ENCODE measurements at regions not wholly inside any gene's neighbourhood (a gene's known extent, or its start where the extent isn't known, plus 50 kb on each side); places are given as distances from the start of the nearest gene placed in this dataset.

GRCh38 chr18:59769129-59769865 is 72.1 kb upstream of the CCBE1 start:
- peak overlapping the region; percentile 16; the same call in 1 of the 2 replicates for H3K27ac ChIP-seq
- H3K4me2 ChIP-seq (ENCODE audit: unreplicated experiment), result peak overlapping the region; percentile 34
- in situ Hi-C loops (cut with MboI), result no loop called here
- H3K4me3 ChIP-seq, result no peak overlapping the region
- no peak overlapping the region for H2AFZ ChIP-seq
- H3K79me2 ChIP-seq (ENCODE audit: insufficient read depth), result no peaks in the 10 kb centered on the region
- no peaks in the 10 kb centered on the region for H4K20me1 ChIP-seq (ENCODE audit: insufficient read depth)
- H3K27me3 ChIP-seq (replicated peaks; ENCODE audit: insufficient read depth), result peaks cover 9% of the 10 kb centered on the region; the same call in 1 of the 2 replicates
- H3F3A ChIP-seq (ENCODE audit: insufficient read depth), result peaks cover 29% of the 10 kb centered on the region
- WGBS, 2 experiments (ENCODE audit: low coverage in 1 of 2, low lambda C conversion rate in 2 of 2, missing lambda C conversion rate in 2 of 2), result 43 to 46% methylated on average over 3 of the region's 3 CpGs
- TF ChIP-seq EZH2phosphoT487 (IDR thresholded peaks at IDR 0.05; ENCODE audit: insufficient read depth, low read depth) (no peak), EZH2 (IDR thresholded peaks at IDR 0.05; ENCODE audit: insufficient read depth, poor library complexity, severe bottlenecking) (no peak)
- peak; percentile 70 for DNase-seq
- H3K9me2 ChIP-seq (ENCODE audit: insufficient read depth), result no peaks in the 10 kb centered on the region
- H3K36me3 ChIP-seq (ENCODE audit: low read depth), result no peaks in the 10 kb centered on the region
- H3K9ac ChIP-seq, result no peak overlapping the region
- H3K9me3 ChIP-seq (ENCODE audit: low read depth), result no peaks in the 10 kb centered on the region
- peaks cover 23% of the 10 kb centered on the region for H3K4me1 ChIP-seq (ENCODE audit: insufficient read depth)

GRCh38 chr18:59768409-59768808 is 71.2 kb upstream of the CCBE1 start:
- TF ChIP-seq EZH2phosphoT487 (IDR thresholded peaks at IDR 0.05; ENCODE audit: insufficient read depth, low read depth) (no peak), EZH2 (IDR thresholded peaks at IDR 0.05; ENCODE audit: insufficient read depth, poor library complexity, severe bottlenecking) (no peak)
- WGBS, 2 experiments (ENCODE audit: low coverage in 1 of 2, low lambda C conversion rate in 2 of 2, missing lambda C conversion rate in 2 of 2), result 47 to 48% methylated on average over 1 of the region's 1 CpG
- Histone ChIP-seq H3K27me3 (replicated peaks; ENCODE audit: insufficient read depth) (peaks cover 9% of the 10 kb centered on the region; the same call in 1 of the 2 replicates), H3K9ac (no peak overlapping the region), H4K20me1 (ENCODE audit: insufficient read depth) (no peaks in the 10 kb centered on the region), H3K4me3 (no peak overlapping the region), H3F3A (ENCODE audit: insufficient read depth) (peaks cover 29% of the 10 kb centered on the region), H3K9me3 (ENCODE audit: low read depth) (no peaks in the 10 kb centered on the region), H3K36me3 (ENCODE audit: low read depth) (no peaks in the 10 kb centered on the region), H3K4me2 (ENCODE audit: unreplicated experiment) (peak overlapping the region; percentile 24), H2AFZ (no peak overlapping the region), H3K27ac (peak overlapping the region; percentile 16; the same call in 1 of the 2 replicates), H3K9me2 (ENCODE audit: insufficient read depth) (no peaks in the 10 kb centered on the region), H3K79me2 (ENCODE audit: insufficient read depth) (no peaks in the 10 kb centered on the region), H3K4me1 (ENCODE audit: insufficient read depth) (peaks cover 23% of the 10 kb centered on the region)
- DNase-seq, result no peak
- in situ Hi-C loops (cut with MboI), result no loop called here

GRCh38 chr18:59767732-59768131 is 70.5 kb upstream of the CCBE1 start:
- Histone ChIP-seq H3K27ac (0 out of 2 replicates have a peak overlapping the region, but pooled peaks have one; percentile 17), H3K79me2 (ENCODE audit: insufficient read depth) (no peaks in the 10 kb centered on the region), H4K20me1 (ENCODE audit: insufficient read depth) (no peaks in the 10 kb centered on the region), H3K4me2 (ENCODE audit: unreplicated experiment) (peak overlapping the region; percentile 24), H3K9me2 (ENCODE audit: insufficient read depth) (no peaks in the 10 kb centered on the region), H3K27me3 (replicated peaks; ENCODE audit: insufficient read depth) (peaks cover 9% of the 10 kb centered on the region; the same call in 1 of the 2 replicates), H2AFZ (no peak overlapping the region), H3K4me1 (ENCODE audit: insufficient read depth) (peaks cover 23% of the 10 kb centered on the region), H3K9me3 (ENCODE audit: low read depth) (no peaks in the 10 kb centered on the region), H3F3A (ENCODE audit: insufficient read depth) (peaks cover 29% of the 10 kb centered on the region), H3K9ac (no peak overlapping the region), H3K36me3 (ENCODE audit: low read depth) (no peaks in the 10 kb centered on the region), H3K4me3 (no peak overlapping the region)
- no peak for TF ChIP-seq EZH2phosphoT487 (IDR thresholded peaks at IDR 0.05; ENCODE audit: insufficient read depth, low read depth)
- TF ChIP-seq EZH2 (IDR thresholded peaks at IDR 0.05; ENCODE audit: insufficient read depth, poor library complexity, severe bottlenecking), result no peak
- DNase-seq, result peak; percentile 77
- in situ Hi-C loops (cut with MboI), result no loop called here
- WGBS, 2 experiments (ENCODE audit: low coverage in 1 of 2, low lambda C conversion rate in 2 of 2, missing lambda C conversion rate in 2 of 2), result 36 to 41% methylated on average over 2 of the region's 2 CpGs

- Histone ChIP-seq H3K27me3 (replicated peaks; ENCODE audit: insufficient read depth) (0 out of 2 replicates have a peak, but pooled peaks cover 2% of the 10 kb centered on the region), H3K4me2 (ENCODE audit: unreplicated experiment) (no peak overlapping the region), H3K4me3 (no peak overlapping the region), H3F3A (ENCODE audit: insufficient read depth) (peaks cover 29% of the 10 kb centered on the region), H2AFZ (no peak overlapping the region), H3K27ac (no peak overlapping the region), H4K20me1 (ENCODE audit: insufficient read depth) (no peaks in the 10 kb centered on the region), H3K9me3 (ENCODE audit: low read depth) (no peaks in the 10 kb centered on the region), H3K4me1 (ENCODE audit: insufficient read depth) (peaks cover 28% of the 10 kb centered on the region), H3K36me3 (ENCODE audit: low read depth) (no peaks in the 10 kb centered on the region), H3K9ac (no peak overlapping the region), H3K79me2 (ENCODE audit: insufficient read depth) (no peaks in the 10 kb centered on the region), H3K9me2 (ENCODE audit: insufficient read depth) (no peaks in the 10 kb centered on the region)
- no peak for TF ChIP-seq EZH2 (IDR thresholded peaks at IDR 0.05; ENCODE audit: insufficient read depth, poor library complexity, severe bottlenecking)
- no peak for TF ChIP-seq EZH2phosphoT487 (IDR thresholded peaks at IDR 0.05; ENCODE audit: insufficient read depth, low read depth)
- DNase-seq, result no peak
- WGBS, 2 experiments (ENCODE audit: low coverage in 1 of 2, low lambda C conversion rate in 2 of 2, missing lambda C conversion rate in 2 of 2), result 78 to 81% methylated on average over 4 of the region's 4 CpGs
- in situ Hi-C loops (cut with MboI), result no loop called here
These were observed 68.1 kb upstream of the CCBE1 start for GRCh38 chr18:59765343-59765742.

Measured in GM23248 (cell line).